ENCODE measurements at regions not wholly inside any gene's neighbourhood (a gene's known extent, or its start where the extent isn't known, plus 50 kb on each side); places are given as distances from the start of the nearest gene placed in this dataset.
"Not testable (repeated sequence)": the region's sequence is repeated elsewhere in the genome, so short reads cannot be mapped to it uniquely, and the experiment has no call there.

GRCh38 chr10:15430969-15431771, 60.1 kb upstream of the FAM171A1 start:
- FAIRE-seq = no peak
- no peak for DNase-seq (ENCODE audit: low spot score)

DNA sequence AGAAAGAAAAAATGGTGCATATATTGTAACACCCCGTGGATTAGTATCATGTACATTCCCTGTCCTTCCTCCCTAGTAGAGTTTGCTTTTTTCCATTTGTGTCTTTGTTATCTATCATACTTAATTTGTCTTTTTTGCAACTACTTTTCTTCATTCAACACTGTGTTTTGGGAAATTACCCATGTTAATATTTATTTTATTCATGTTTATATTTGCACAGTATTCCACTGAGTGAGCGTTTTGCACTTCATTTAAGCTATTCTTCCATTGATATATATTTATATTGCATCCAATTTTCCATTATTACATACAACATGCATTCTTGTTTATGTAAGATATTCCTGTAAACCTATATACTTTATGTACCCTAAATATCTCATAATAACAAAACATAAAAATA, 57.6 kb upstream of the FAM171A1 start:
- DNase-seq (ENCODE audit: low spot score) (no peak), FAIRE-seq (no peak)

GRCh38 chr10:15427843-15428414, 56.8 kb upstream of the FAM171A1 start:
- DNase-seq (ENCODE audit: low spot score) (peak; percentile 35), FAIRE-seq (peak; percentile 89)

DNA sequence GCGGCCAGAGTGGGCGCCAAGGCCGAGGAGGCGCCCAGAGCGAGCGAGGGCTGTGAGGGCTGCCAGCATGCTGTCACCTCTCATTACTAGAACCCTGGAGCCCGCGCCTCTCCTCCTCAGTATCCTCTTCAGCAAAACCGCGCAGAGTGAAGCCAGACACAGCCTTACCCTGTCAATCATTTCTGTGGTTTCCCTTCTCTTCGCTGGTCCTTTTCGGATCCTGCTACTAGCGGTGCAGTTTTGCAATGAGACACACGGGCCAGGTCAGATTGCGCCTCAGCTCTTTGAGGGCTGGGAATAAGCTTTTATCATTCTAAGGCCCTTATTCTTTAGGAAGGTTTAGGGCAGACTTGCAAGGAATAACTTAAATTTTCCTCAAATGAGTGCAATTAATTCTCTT, 55.5 kb upstream of the FAM171A1 start:
- FAIRE-seq (no peak), DNase-seq (ENCODE audit: low spot score) (no peak)

DNA sequence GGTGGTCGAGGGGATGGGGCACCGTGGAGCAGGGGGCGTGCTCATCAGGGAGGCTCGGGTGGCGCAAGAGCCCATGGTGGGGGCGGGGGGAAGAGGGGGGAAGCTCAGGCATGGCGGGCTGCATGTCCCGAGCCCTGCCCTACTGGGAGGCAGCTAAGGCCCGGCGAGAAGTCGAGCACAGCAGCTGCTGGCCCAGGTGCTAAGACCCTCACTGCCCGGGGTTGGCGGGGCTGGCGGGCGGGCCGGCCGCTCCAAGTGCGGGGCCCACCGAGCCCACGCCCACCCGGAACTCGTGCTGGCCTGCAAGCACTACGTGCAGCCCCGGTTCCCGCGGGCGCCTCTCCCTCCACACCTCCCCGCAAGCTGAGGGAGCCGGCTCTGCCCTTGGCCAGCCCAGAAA, 55.0 kb upstream of the FAM171A1 start:
- FAIRE-seq (no peak), DNase-seq (ENCODE audit: low spot score) (no peak)

DNA sequence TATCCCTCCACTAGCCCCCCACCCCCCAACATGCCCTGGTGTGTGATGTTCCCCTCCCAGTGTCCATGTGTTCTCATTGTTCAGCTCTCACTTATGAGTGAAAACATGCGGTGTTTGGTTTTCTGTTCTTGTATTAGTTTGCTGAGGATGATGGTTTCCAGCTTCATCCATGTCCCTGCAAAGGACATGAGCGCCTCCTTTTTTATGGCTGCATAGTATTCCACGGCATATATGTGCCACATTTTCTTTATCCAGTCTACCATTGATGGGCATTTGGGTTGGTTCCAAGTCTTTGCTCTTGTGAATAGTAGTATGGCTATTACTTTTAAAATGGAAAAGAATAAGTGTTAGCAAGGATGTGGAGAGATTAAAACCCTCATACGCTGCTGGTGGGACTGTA, 50.8 kb upstream of the FAM171A1 start:
- FAIRE-seq; DNase-seq (ENCODE audit: low spot score): not testable (repeated sequence)

All from RCC 7860 (cell line).